SK-N-SH (cell line): ENCODE measurements at regions not wholly inside any gene's neighbourhood (a gene's known extent, or its start where the extent isn't known, plus 50 kb on each side); places are given as distances from the start of the nearest gene placed in this dataset.

Source experiments
- CTCF ChIA-PET: fragments of 300-600, 350-600 bp; formaldehyde crosslinking; extraction: SDS; loops from one replicate; lab custom pipeline; 2021; lab: Yijun Ruan, JAX
- POLR2A ChIA-PET: fragments of 350-600 bp; sonication (Branson Sonifier 250); formaldehyde crosslinking; extraction: SDS; loops from one replicate; lab custom pipeline; 2020; ENCODE audit warnings: antibody characterized with exemption, inconsistent platforms; lab: Yijun Ruan, JAX
- DNase-seq: peaks from one replicate; pipeline ENCODE4 v3.0.0; 2012
- H2AFZ ChIP-seq: fragments of 200-600 bp; sonication (generic); 2 replicates; pipeline ENCODE4 v1.8.1; 2016; ENCODE audit warnings: antibody characterized with exemption, mild to moderate bottlenecking, low read depth
- H3F3A ChIP-seq: fragments of 200-600 bp; sonication (generic); replicated peaks from 2 replicates; pipeline ENCODE3; 2016; ENCODE audit warnings: antibody characterized with exemption, mild to moderate bottlenecking; ENCODE audit not compliant: insufficient read depth
- H3K27ac ChIP-seq, 2 experiments: fragments of 200-500 bp in 1 of 2; fragments of 200-600 bp in 1 of 2; sonication (Bioruptor generic) in 1 of 2; sonication (generic), shearing (Covaris generic) in 1 of 2; 2 replicates each; pipeline versions ENCODE4 v1.5.1 to v1.6.1; 2014 to 2016; ENCODE audit warnings: low read depth in 2 of 2, inconsistent platforms in 1 of 2, low read length in 1 of 2, mild to moderate bottlenecking in 1 of 2, mixed read lengths in 1 of 2
- H3K27me3 ChIP-seq: fragments of 200-600 bp; sonication (generic), shearing (Covaris generic); 2 replicates; pipeline ENCODE4 v1.6.1; 2016; ENCODE audit warnings: mixed run types; ENCODE audit not compliant: insufficient read depth
- H3K36me3 ChIP-seq, 2 experiments: fragments of 200-500 bp in 1 of 2; fragments of 200-600 bp in 1 of 2; sonication (Bioruptor generic) in 1 of 2; sonication (generic) in 1 of 2; replicated peaks in 1 of 2; 2 replicates each; pipeline versions ENCODE3 to v1.5.1; 2014 to 2016; ENCODE audit warnings: low read length in 1 of 2, mild to moderate bottlenecking in 1 of 2; ENCODE audit not compliant: insufficient read depth in 2 of 2, control insufficient read depth in 1 of 2
- H3K4me1 ChIP-seq, 2 experiments: fragments of 200-500 bp in 1 of 2; fragments of 200-600 bp in 1 of 2; sonication (Bioruptor generic) in 1 of 2; sonication (generic), shearing (Covaris generic) in 1 of 2; 2 replicates each; pipeline versions ENCODE4 v1.5.1 to v1.6.1; 2014 to 2016; ENCODE audit warnings: low read depth in 1 of 2, low read length in 1 of 2, mixed run types in 1 of 2; ENCODE audit not compliant: insufficient read depth in 2 of 2, control insufficient read depth in 1 of 2
- H3K4me2 ChIP-seq: fragments of 200-600 bp; sonication (generic), shearing (Covaris generic); 2 replicates; pipeline ENCODE4 v1.6.1; 2017; ENCODE audit warnings: mixed run types
- H3K4me3 ChIP-seq, 2 experiments: fragments of 200-500 bp in 1 of 2; fragments of 200-600 bp in 1 of 2; sonication (Bioruptor generic) in 1 of 2; sonication (generic), shearing (Covaris generic) in 1 of 2; 2 replicates each; pipeline versions ENCODE4 v1.5.1 to v1.8.1; 2014 to 2016; ENCODE audit warnings: low read depth in 2 of 2, inconsistent platforms in 1 of 2, low read length in 1 of 2, mild to moderate bottlenecking in 1 of 2, mixed read lengths in 1 of 2, moderate library complexity in 1 of 2
- H3K79me2 ChIP-seq: fragments of 200-600 bp; sonication (generic); 2 replicates; pipeline ENCODE4 v1.8.1; 2017; ENCODE audit warnings: mild to moderate bottlenecking; ENCODE audit not compliant: insufficient read depth
- H3K9ac ChIP-seq: fragments of 200-600 bp; sonication (generic); 2 replicates; pipeline ENCODE4 v1.6.1; 2017; ENCODE audit warnings: mixed run types
- H3K9me2 ChIP-seq: fragments of 200-600 bp; sonication (generic); 2 replicates; pipeline ENCODE4 v1.6.1; 2017; ENCODE audit warnings: mixed run types
- H3K9me3 ChIP-seq: fragments of 200-600 bp; sonication (generic); 2 replicates; pipeline ENCODE4 v1.6.1; 2017; ENCODE audit warnings: mixed run types, mild to moderate bottlenecking, moderate library complexity
- H4K20me1 ChIP-seq: fragments of 200-600 bp; sonication (generic); 2 replicates; pipeline ENCODE4 v1.6.1; 2017; ENCODE audit warnings: mild to moderate bottlenecking, mixed run types; ENCODE audit not compliant: insufficient read depth
- CHD2 ChIP-seq: fragments of 150-350 bp; IDR thresholded peaks from 2 replicates; pipeline ENCODE4 v1.6.1; 2018; ENCODE audit warnings: low read length; ENCODE audit not compliant: partially characterized antibody
- EZH2phosphoT487 ChIP-seq: fragments of 200-600 bp; sonication (generic); IDR thresholded peaks from 2 replicates; pipeline ENCODE4 v1.6.1; 2017; ENCODE audit warnings: low read depth, mixed run types, mild to moderate bottlenecking, antibody characterized with exemption, moderate library complexity, borderline replicate concordance
- FOSL2 ChIP-seq: IDR thresholded peaks from 2 replicates; pipeline ENCODE4 v1.4.0; 2012; ENCODE audit warnings: low read depth, mild to moderate bottlenecking, moderate library complexity, borderline replicate concordance
- FOXM1 ChIP-seq: IDR thresholded peaks from 2 replicates; pipeline ENCODE4 v1.4.0; 2012; ENCODE audit warnings: low read depth, mild to moderate bottlenecking
- GABPA ChIP-seq: IDR thresholded peaks from 2 replicates; pipeline ENCODE4 v1.4.0; 2012; ENCODE audit warnings: low read depth, mild to moderate bottlenecking
- JUND ChIP-seq: IDR thresholded peaks from 2 replicates; pipeline ENCODE4 v1.4.0; 2012
- MAX ChIP-seq: IDR thresholded peaks from 2 replicates; pipeline ENCODE4 v1.4.0; 2012; ENCODE audit warnings: low read depth
- MEF2A ChIP-seq: IDR thresholded peaks from 2 replicates; pipeline ENCODE4 v1.4.0; 2012; ENCODE audit warnings: low read depth, borderline replicate concordance
- NFIC ChIP-seq: IDR thresholded peaks from 2 replicates; pipeline ENCODE4 v1.4.0; 2012; ENCODE audit warnings: borderline replicate concordance
- NRF1 ChIP-seq: IDR thresholded peaks from 2 replicates; pipeline ENCODE4 v1.6.1; 2012; ENCODE audit warnings: low read depth, mild to moderate bottlenecking, low read length
- POLR2AphosphoS5 ChIP-seq: IDR thresholded peaks from 2 replicates; pipeline ENCODE4 v1.6.1; 2012; ENCODE audit warnings: low read depth, low read length
- RCOR1 ChIP-seq: fragments of 150-350 bp; IDR thresholded peaks from 2 replicates; pipeline ENCODE4 v1.6.1; 2017; ENCODE audit warnings: antibody characterized with exemption, low read length
- REST ChIP-seq: IDR thresholded peaks from 2 replicates; pipeline ENCODE4 v1.6.1; 2012; ENCODE audit warnings: mild to moderate bottlenecking, low read depth, low read length, moderate library complexity
- SIN3A ChIP-seq: IDR thresholded peaks from 2 replicates; pipeline ENCODE4 v1.6.1; 2012; ENCODE audit warnings: low read depth, mild to moderate bottlenecking, low read length, moderate library complexity, borderline replicate concordance
- TAF1 ChIP-seq: IDR thresholded peaks from 2 replicates; pipeline ENCODE4 v1.6.1; 2012; ENCODE audit warnings: low read depth, mild to moderate bottlenecking, low read length, moderate library complexity, borderline replicate concordance
- TCF12 ChIP-seq: IDR thresholded peaks from 2 replicates; pipeline ENCODE4 v1.4.0; 2012
- USF1 ChIP-seq: IDR thresholded peaks from 2 replicates; pipeline ENCODE4 v1.4.0; 2012; ENCODE audit warnings: low read depth, borderline replicate concordance
- USF2 ChIP-seq: fragments of 150-350 bp; IDR thresholded peaks from 2 replicates; pipeline ENCODE4 v1.6.1; 2017; ENCODE audit warnings: antibody characterized with exemption, low read length, low read depth, borderline replicate concordance
- YY1 ChIP-seq: IDR thresholded peaks from 2 replicates; pipeline ENCODE4 v1.4.0; 2012; ENCODE audit warnings: low read depth, mild to moderate bottlenecking
- ZBTB33 ChIP-seq: IDR thresholded peaks from 2 replicates; pipeline ENCODE4 v1.4.0; 2012; ENCODE audit warnings: low read depth, borderline replicate concordance
- WGBS: methylation state at CpG from one replicate; pipeline ENCODE4 v1.1.6; 2017; ENCODE audit warnings: low lambda C conversion rate; 5-methylcytosine and 5-hydroxymethylcytosine counted together

GRCh38 chr22:48485149-48486133, 1342.2 kb downstream of the BRD1 start:
- Histone ChIP-seq H3K9me2 (no peaks in the 10 kb centered on the region), H4K20me1 (no peaks in the 10 kb centered on the region), H3K4me3 (no peak overlapping the region), H3K9ac (no peak overlapping the region), H3K4me1 (no peaks in the 10 kb centered on the region), H2AFZ (no peak overlapping the region), H3K27me3 (peaks cover 27% of the 10 kb centered on the region; the same call in 1 of the 2 replicates), H3K27ac (no peak overlapping the region), H3K9me3 (no peaks in the 10 kb centered on the region), H3K4me2 (no peak overlapping the region), H3K36me3 (no peaks in the 10 kb centered on the region), H3K79me2 (no peaks in the 10 kb centered on the region), H3F3A (no peaks in the 10 kb centered on the region)
- ChIA-PET CTCF (interaction anchor here (1.2 kb wide), 1 partner anchor 8 kb away, joined by 4 read pairs; no protein-coding TSS in a partner anchor), POLR2A (no interaction called here)
- TF ChIP-seq EZH2phosphoT487 (no peak), MEF2A (no peak), POLR2AphosphoS5 (no peak), NRF1 (no peak), ZBTB33 (no peak), NFIC (no peak), USF2 (no peak), FOSL2 (no peak), CHD2 (no peak), USF1 (no peak), SIN3A (no peak), TAF1 (no peak), MAX (no peak), FOXM1 (no peak), GABPA (no peak), YY1 (no peak), TCF12 (no peak), REST (no peak), RCOR1 (no peak), JUND (no peak)
- DNase-seq, result no peak
- 52% methylated on average over 15 of the region's 22 CpGs for WGBS
